WTC11 (cell line): ENCODE measurements at regions not wholly inside any gene's neighbourhood (a gene's known extent, or its start where the extent isn't known, plus 50 kb on each side); places are given as distances from the start of the nearest gene placed in this dataset.

Experiments
- ETV6 ChIP-seq: sonication (generic); formaldehyde crosslinking; IDR thresholded peaks from 2 replicates; pipeline ENCODE4 v1.8.1; 2022; ENCODE audit warnings: mild to moderate bottlenecking, missing genetic modification reagents
- TF ChIP-seq, protein P1 (sequence below): fragments of 200-600 bp; IDR thresholded peaks from 2 replicates; pipeline ENCODE4 v1.8.0; 2022; ENCODE audit warnings: antibody characterized with exemption

DNA sequence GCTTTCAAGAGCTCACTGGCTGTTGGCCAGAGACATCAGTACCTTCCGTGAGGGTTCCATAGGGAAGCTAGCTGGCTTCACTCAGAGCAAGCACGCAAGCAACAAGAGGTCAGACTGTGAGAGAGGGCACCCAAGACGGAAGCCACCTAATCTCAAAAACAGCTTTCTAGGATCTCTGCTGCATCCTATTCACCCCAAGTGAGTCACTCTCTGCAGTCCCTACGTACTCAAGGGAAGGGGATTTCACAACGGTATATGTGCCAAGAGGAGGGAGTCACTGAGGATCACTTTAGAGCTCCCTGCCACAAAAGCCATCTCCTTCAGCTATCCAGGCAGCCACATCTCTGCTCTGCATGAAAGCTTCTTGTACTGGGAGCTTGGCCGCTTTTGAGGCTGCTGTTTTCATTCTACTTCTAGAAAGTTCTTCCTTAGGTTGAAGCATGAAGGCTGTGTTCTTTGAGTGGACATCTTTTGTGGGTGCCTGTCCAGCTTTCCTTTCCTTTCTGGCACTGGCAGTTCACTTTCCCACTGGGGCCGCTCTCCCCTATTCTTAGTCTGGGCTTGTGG lies 249.5 kb downstream of the MAN2A1 start:
- no peak for TF ChIP-seq ETV6 (CRISPR knock-in tag)
- TF ChIP-seq, protein P1, sequence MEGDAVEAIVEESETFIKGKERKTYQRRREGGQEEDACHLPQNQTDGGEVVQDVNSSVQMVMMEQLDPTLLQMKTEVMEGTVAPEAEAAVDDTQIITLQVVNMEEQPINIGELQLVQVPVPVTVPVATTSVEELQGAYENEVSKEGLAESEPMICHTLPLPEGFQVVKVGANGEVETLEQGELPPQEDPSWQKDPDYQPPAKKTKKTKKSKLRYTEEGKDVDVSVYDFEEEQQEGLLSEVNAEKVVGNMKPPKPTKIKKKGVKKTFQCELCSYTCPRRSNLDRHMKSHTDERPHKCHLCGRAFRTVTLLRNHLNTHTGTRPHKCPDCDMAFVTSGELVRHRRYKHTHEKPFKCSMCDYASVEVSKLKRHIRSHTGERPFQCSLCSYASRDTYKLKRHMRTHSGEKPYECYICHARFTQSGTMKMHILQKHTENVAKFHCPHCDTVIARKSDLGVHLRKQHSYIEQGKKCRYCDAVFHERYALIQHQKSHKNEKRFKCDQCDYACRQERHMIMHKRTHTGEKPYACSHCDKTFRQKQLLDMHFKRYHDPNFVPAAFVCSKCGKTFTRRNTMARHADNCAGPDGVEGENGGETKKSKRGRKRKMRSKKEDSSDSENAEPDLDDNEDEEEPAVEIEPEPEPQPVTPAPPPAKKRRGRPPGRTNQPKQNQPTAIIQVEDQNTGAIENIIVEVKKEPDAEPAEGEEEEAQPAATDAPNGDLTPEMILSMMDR = no peak
